Colonic mucosa (tissue), 4 donors: ENCODE measurements at regions not wholly inside any gene's neighbourhood (a gene's known extent, or its start where the extent isn't known, plus 50 kb on each side); places are given as distances from the start of the nearest gene placed in this dataset.

Experiments used
- DNase-seq: peaks from one replicate; pipeline ENCODE4 v3.0.0-alpha.2; 2020
- H3K27ac ChIP-seq: fragments of 200-600 bp; one replicate; pipeline ENCODE4 v1.8.0; 2021
- H3K27me3 ChIP-seq: fragments of 200-600 bp; one replicate; pipeline ENCODE4 v1.8.0; 2021
- H3K36me3 ChIP-seq: fragments of 200-600 bp; one replicate; pipeline ENCODE4 v1.8.0; 2021
- H3K4me1 ChIP-seq: fragments of 200-600 bp; one replicate; pipeline ENCODE4 v1.8.0; 2021; ENCODE audit warnings: mild to moderate bottlenecking
- H3K4me3 ChIP-seq: fragments of 200-600 bp; one replicate; pipeline ENCODE4 v1.8.0; 2021
- H3K9ac ChIP-seq, 2 donors: one replicate each; pipeline ENCODE4 v1.7.0; 2013; ENCODE audit warnings: control low read depth in 2 of 2, low read depth in 2 of 2, low read length in 2 of 2
- H3K9me3 ChIP-seq: fragments of 200-600 bp; one replicate; pipeline ENCODE4 v1.8.0; 2021
- CTCF ChIP-seq: fragments of 200-600 bp; IDR thresholded peaks from one replicate; pipeline ENCODE4 v1.8.0; 2022; ENCODE audit warnings: antibody characterized with exemption, mild to moderate bottlenecking
- intact Hi-C: fragments of 100-400 bp; cut with DNase I; formaldehyde crosslinking; loops from one replicate; pipeline ENCODE4 v1.14.1; 2022
- donor health status: healthy.
- donor health status: DM: no; HTN: no; CAD: no.
- donor health status: DM: no; HTN: no; CAD: no.

- DNase-seq, result no peak
- H3K9ac ChIP-seq, result no peak overlapping the region
- TF ChIP-seq CTCF, result no peak
- H3K4me1 ChIP-seq, result no peaks in the 10 kb centered on the region
- no peak overlapping the region for H3K27ac ChIP-seq
- no peaks in the 10 kb centered on the region for H3K9me3 ChIP-seq
- H3K27me3 ChIP-seq, result no peaks in the 10 kb centered on the region
- intact Hi-C loops, result loop anchor here (10.0 kb wide), 1 partner anchor 474 kb away; no protein-coding TSS in a partner anchor
- no peak overlapping the region for H3K4me3 ChIP-seq
- H3K36me3 ChIP-seq, result no peaks in the 10 kb centered on the region
These were observed 437.5 kb downstream of the FGF9 start for GRCh38 chr13:22108283-22108942.

GRCh38 chr13:22108979-22109378, 438.1 kb downstream of the FGF9 start:
- no peak overlapping the region for H3K27ac ChIP-seq
- H3K9me3 ChIP-seq, result no peaks in the 10 kb centered on the region
- intact Hi-C loops, result loop anchor here (10.0 kb wide), 1 partner anchor 474 kb away; no protein-coding TSS in a partner anchor
- H3K36me3 ChIP-seq, result no peaks in the 10 kb centered on the region
- no peak overlapping the region for H3K9ac ChIP-seq
- no peak for TF ChIP-seq CTCF
- no peak for DNase-seq
- H3K27me3 ChIP-seq, result no peaks in the 10 kb centered on the region
- no peaks in the 10 kb centered on the region for H3K4me1 ChIP-seq
- no peak overlapping the region for H3K4me3 ChIP-seq

GRCh38 chr13:22110368-22110767, 439.5 kb downstream of the FGF9 start:
- Histone ChIP-seq H3K4me3 (no peak overlapping the region), H3K27me3 (no peaks in the 10 kb centered on the region), H3K4me1 (no peaks in the 10 kb centered on the region), H3K9ac (no peak overlapping the region), H3K27ac (no peak overlapping the region), H3K9me3 (no peaks in the 10 kb centered on the region), H3K36me3 (no peaks in the 10 kb centered on the region)
- no peak for DNase-seq
- intact Hi-C loops, result no loop called here
- TF ChIP-seq CTCF, result no peak

- Histone ChIP-seq H3K27me3 (no peaks in the 10 kb centered on the region), H3K9me3 (no peaks in the 10 kb centered on the region), H3K4me3 (no peak overlapping the region), H3K27ac (no peak overlapping the region), H3K4me1 (no peaks in the 10 kb centered on the region), H3K9ac (no peak overlapping the region), H3K36me3 (no peaks in the 10 kb centered on the region)
- intact Hi-C loops, result no loop called here
- TF ChIP-seq CTCF, result no peak
- DNase-seq, result no peak
These were observed 440.4 kb downstream of the FGF9 start for GRCh38 chr13:22111152-22111783.

- H3K36me3 ChIP-seq, result no peaks in the 10 kb centered on the region
- H3K9ac ChIP-seq, result no peak overlapping the region
- H3K27me3 ChIP-seq, result no peaks in the 10 kb centered on the region
- DNase-seq, result no peak
- intact Hi-C loops, result no loop called here
- H3K9me3 ChIP-seq, result no peaks in the 10 kb centered on the region
- no peak overlapping the region for H3K4me3 ChIP-seq
- H3K4me1 ChIP-seq, result no peaks in the 10 kb centered on the region
- H3K27ac ChIP-seq, result no peak overlapping the region
- no peak for TF ChIP-seq CTCF
These were observed 441.1 kb downstream of the FGF9 start for GRCh38 chr13:22111961-22112360.
